ENCODE measurements at regions not wholly inside any gene's neighbourhood (a gene's known extent, or its start where the extent isn't known, plus 50 kb on each side); places are given as distances from the start of the nearest gene placed in this dataset.

- TF ChIP-seq E2F6 (IDR thresholded peaks at IDR 0.05): peak; percentile 80
These were observed 324.9 kb upstream of the MEX3C start (continued) for GRCh38 chr18:51522338-51522737.
